Activated CD8-positive, alpha-beta T cell treated with anti-CD3 and anti-CD28 coated beads for 36 hours (primary cell): ENCODE measurements at regions not wholly inside any gene's neighbourhood (a gene's known extent, or its start where the extent isn't known, plus 50 kb on each side); places are given as distances from the start of the nearest gene placed in this dataset.

Source experiments
- ATAC-seq: fragments of 200-7000 bp; cut with Tn5 transposase; one replicate; pipeline ENCODE4 v1.10.0; 2021; ENCODE audit warnings: mild to moderate bottlenecking, moderate library complexity
- CTCF ChIA-PET: fragments of 350-600 bp; sonication (Branson Sonifier 250); formaldehyde crosslinking; loops from one replicate; lab custom pipeline; 2021; ENCODE audit warnings: antibody characterized with exemption; lab: Charles Lee
- POLR2A ChIA-PET: fragments of 350-600 bp; sonication (Branson Sonifier 250); formaldehyde crosslinking; loops from one replicate; lab custom pipeline; 2021; ENCODE audit warnings: antibody characterized with exemption; lab: Charles Lee
- DNase-seq: peaks from one replicate; pipeline ENCODE4 v3.0.0-alpha.2; 2020
- H3K27ac Mint-ChIP-seq: one replicate; pipeline ENCODE4 v1.8.0; 2021; ENCODE audit warnings: mild to moderate bottlenecking, mixed read lengths
- H3K27me3 Mint-ChIP-seq: one replicate; pipeline ENCODE4 v1.8.0; 2021; ENCODE audit warnings: mixed read lengths
- H3K36me3 Mint-ChIP-seq: one replicate; pipeline ENCODE4 v1.8.0; 2021; ENCODE audit warnings: low read depth, mixed read lengths
- H3K4me1 Mint-ChIP-seq: one replicate; pipeline ENCODE4 v1.8.0; 2021; ENCODE audit warnings: low read depth, mixed read lengths
- H3K4me3 Mint-ChIP-seq: one replicate; pipeline ENCODE4 v1.8.0; 2021; ENCODE audit warnings: mild to moderate bottlenecking, moderate library complexity, mixed read lengths
- H3K9me3 Mint-ChIP-seq: one replicate; pipeline ENCODE4 v1.8.0; 2021; ENCODE audit warnings: mixed read lengths
- intact Hi-C: fragments of 100-400 bp; cut with micrococcal nuclease; formaldehyde crosslinking; loops from one replicate; pipeline ENCODE4 v1.10.0; 2022
- TF ChIP-seq, protein P1 (sequence below): fragments of 200-600 bp; IDR thresholded peaks from one replicate; pipeline ENCODE4 v1.8.0; 2022; ENCODE audit warnings: antibody characterized with exemption, mild to moderate bottlenecking

DNA sequence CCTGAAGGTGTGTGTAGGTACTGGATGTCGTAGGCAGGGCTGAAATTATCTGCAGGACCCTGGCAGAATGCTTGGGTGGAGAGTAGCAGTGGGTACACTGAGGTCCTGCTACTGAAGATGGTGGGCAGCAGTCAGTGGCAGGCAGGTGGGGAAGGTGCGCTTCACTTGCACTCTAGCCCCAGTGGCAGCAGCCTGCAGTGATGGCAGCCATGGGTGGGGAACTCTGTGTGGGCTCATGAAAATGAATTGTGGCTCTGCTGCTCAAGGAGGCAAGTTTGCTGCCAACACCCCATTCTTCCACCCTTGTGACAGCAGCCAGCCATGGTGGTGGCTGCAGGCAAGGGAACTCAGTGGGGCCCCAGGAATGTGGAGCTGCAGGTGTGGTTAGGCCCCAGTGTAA is 1242.7 kb upstream of the MIR17HG start:
- CTCF ChIA-PET, result no interaction called here
- Mint-ChIP-seq H3K36me3 (peaks cover 2% of the 10 kb centered on the region), H3K4me1 (no peaks in the 10 kb centered on the region), H3K9me3 (peaks cover 23% of the 10 kb centered on the region), H3K4me3 (no peak overlapping the region), H3K27ac (no peak overlapping the region), H3K27me3 (no peaks in the 10 kb centered on the region)
- POLR2A ChIA-PET, result no interaction called here
- no peak for DNase-seq
- TF ChIP-seq, protein P1, sequence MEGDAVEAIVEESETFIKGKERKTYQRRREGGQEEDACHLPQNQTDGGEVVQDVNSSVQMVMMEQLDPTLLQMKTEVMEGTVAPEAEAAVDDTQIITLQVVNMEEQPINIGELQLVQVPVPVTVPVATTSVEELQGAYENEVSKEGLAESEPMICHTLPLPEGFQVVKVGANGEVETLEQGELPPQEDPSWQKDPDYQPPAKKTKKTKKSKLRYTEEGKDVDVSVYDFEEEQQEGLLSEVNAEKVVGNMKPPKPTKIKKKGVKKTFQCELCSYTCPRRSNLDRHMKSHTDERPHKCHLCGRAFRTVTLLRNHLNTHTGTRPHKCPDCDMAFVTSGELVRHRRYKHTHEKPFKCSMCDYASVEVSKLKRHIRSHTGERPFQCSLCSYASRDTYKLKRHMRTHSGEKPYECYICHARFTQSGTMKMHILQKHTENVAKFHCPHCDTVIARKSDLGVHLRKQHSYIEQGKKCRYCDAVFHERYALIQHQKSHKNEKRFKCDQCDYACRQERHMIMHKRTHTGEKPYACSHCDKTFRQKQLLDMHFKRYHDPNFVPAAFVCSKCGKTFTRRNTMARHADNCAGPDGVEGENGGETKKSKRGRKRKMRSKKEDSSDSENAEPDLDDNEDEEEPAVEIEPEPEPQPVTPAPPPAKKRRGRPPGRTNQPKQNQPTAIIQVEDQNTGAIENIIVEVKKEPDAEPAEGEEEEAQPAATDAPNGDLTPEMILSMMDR, result no peak
- ATAC-seq, result no peak
- intact Hi-C loops, result no loop called here

DNA sequence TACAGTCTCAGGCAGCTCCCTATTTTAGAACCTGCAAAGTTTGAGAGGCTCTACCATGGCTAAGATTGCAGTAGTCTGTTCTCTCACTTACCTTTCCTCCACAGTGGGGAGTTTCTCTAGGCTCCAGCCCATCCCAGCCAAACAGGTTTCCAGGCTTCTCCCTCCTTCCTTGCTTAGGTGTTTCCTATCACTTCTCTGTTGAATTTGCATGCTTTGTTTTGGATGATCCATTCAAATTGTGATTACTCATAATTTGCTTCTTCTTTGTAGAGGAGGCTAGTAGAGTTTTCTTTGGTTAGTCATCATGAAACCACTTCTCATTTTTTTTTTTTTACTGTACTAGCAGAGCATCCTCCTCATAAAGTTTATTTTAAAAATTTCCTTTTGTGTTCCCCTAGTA is 1242.2 kb upstream of the MIR17HG start:
- POLR2A ChIA-PET, result no interaction called here
- Mint-ChIP-seq H3K36me3 (peaks cover 2% of the 10 kb centered on the region), H3K4me3 (no peak overlapping the region), H3K9me3 (peaks cover 24% of the 10 kb centered on the region), H3K27me3 (no peaks in the 10 kb centered on the region), H3K4me1 (no peaks in the 10 kb centered on the region), H3K27ac (no peak overlapping the region)
- TF ChIP-seq, protein P1, result no peak
- CTCF ChIA-PET, result no interaction called here
- no peak for ATAC-seq
- no peak for DNase-seq
- intact Hi-C loops, result no loop called here

DNA sequence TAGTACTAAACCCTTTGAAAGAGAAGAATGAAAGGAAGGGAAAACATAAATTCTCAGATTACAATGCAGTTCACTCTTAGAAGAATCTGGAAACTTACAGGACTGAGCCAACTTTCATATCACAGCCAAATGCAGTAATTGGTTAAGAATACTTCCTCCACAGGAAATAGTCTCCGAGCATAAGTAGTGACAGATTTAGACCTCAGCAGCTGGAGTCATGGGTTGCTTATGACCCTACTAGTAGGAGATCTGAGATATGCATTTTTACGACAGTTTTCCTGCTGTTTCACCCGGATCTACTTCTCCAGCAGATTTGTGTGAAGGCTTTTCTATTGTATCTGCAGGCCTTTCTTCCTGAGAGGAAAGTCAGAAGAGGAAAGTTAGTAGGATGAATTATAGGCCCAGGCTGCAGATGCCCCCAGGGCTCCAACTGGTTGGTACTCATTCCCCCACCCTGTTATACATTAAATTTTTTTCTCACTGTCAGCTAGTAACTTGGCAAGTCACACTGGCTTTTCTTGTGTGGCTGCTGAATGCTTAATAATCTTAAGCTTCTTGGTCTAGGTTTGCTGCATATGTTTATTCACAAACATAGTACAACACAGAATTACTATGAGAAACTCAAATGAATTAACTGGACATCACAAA is 1241.5 kb upstream of the MIR17HG start:
- no peaks in the 10 kb centered on the region for H3K4me1 Mint-ChIP-seq
- ATAC-seq (no peak), DNase-seq (no peak)
- H3K27ac Mint-ChIP-seq, result no peak overlapping the region
- no peaks in the 10 kb centered on the region for H3K27me3 Mint-ChIP-seq
- H3K36me3 Mint-ChIP-seq, result peaks cover 2% of the 10 kb centered on the region
- TF ChIP-seq, protein P1, result no peak
- intact Hi-C loops, result no loop called here
- CTCF ChIA-PET, result interaction anchor here (0.9 kb wide), 1 partner anchor 18 kb away, joined by 3 read pairs; no protein-coding TSS in a partner anchor
- POLR2A ChIA-PET, result no interaction called here
- H3K4me3 Mint-ChIP-seq, result no peak overlapping the region
- peaks cover 25% of the 10 kb centered on the region for H3K9me3 Mint-ChIP-seq

DNA sequence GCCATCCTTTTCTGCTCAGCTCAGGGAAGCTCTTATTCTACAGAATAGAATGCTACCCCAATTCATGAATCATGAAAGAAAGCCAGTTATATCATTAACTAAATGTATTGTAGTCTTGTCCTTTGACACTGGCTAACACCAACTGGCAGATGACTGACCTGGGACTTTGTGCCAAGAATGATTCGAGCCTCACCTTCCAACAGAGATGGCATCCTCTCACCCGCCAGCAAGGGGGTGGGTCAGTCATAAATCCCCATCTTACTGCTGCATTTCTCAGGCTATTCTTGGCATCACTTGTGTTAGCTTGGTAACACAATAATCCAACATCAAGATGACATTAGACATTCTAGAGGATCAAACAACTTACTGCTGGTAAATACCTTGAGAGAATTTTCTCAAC is 1239.8 kb upstream of the MIR17HG start:
- Mint-ChIP-seq H3K27ac (no peak overlapping the region), H3K4me3 (no peak overlapping the region), H3K27me3 (no peaks in the 10 kb centered on the region), H3K36me3 (peaks cover 2% of the 10 kb centered on the region), H3K9me3 (peaks cover 23% of the 10 kb centered on the region), H3K4me1 (no peaks in the 10 kb centered on the region)
- ChIA-PET CTCF (no interaction called here), POLR2A (no interaction called here)
- DNase-seq (no peak), ATAC-seq (no peak)
- TF ChIP-seq, protein P1, result no peak
- intact Hi-C loops, result no loop called here

DNA sequence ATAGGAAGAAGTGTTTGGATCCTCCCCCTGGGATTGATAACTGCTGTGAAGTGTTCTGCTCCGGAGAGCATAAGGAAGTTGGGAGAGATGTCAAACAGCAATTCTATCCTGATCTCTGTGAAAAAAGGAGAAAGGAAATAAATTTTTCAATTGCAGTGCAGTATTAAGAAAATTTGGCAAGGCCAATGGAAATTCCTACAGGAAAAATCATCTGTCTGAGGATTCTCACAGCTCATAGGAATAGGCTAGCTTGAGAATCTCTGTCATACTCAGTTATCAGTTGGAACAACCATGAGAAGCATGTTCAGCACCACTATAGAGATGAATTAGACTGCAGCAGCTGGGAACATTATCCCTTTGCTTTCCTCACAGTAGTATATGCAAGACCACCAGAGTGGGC is 1238.9 kb upstream of the MIR17HG start:
- Mint-ChIP-seq H3K4me1 (no peaks in the 10 kb centered on the region), H3K36me3 (peaks cover 2% of the 10 kb centered on the region), H3K4me3 (no peak overlapping the region), H3K9me3 (peaks cover 22% of the 10 kb centered on the region), H3K27ac (no peak overlapping the region), H3K27me3 (no peaks in the 10 kb centered on the region)
- TF ChIP-seq, protein P1, result no peak
- CTCF ChIA-PET, result no interaction called here
- DNase-seq (no peak), ATAC-seq (no peak)
- POLR2A ChIA-PET, result no interaction called here
- intact Hi-C loops, result no loop called here
